Osteocyte (in vitro differentiated cells): ENCODE measurements at regions not wholly inside any gene's neighbourhood (a gene's known extent, or its start where the extent isn't known, plus 50 kb on each side); places are given as distances from the start of the nearest gene placed in this dataset.
"Not testable (repeated sequence)": the region's sequence is repeated elsewhere in the genome, so short reads cannot be mapped to it uniquely, and the experiment has no call there.

Experiments used
- DNase-seq: peaks from one replicate; pipeline ENCODE4 v3.0.0; 2021; ENCODE audit warnings: mixed read lengths; ENCODE audit not compliant: unreplicated experiment; ENCODE audit errors: extremely low spot score
- H3K27ac Mint-ChIP-seq: one replicate; pipeline ENCODE4 v1.8.0; 2021; ENCODE audit warnings: mild to moderate bottlenecking, mixed read lengths; ENCODE audit not compliant: unreplicated experiment
- H3K27me3 Mint-ChIP-seq: one replicate; pipeline ENCODE4 v1.8.0; 2021; ENCODE audit warnings: mixed read lengths; ENCODE audit not compliant: unreplicated experiment
- H3K36me3 Mint-ChIP-seq: one replicate; pipeline ENCODE4 v1.8.0; 2021; ENCODE audit warnings: mixed read lengths; ENCODE audit not compliant: unreplicated experiment
- H3K4me1 Mint-ChIP-seq: one replicate; pipeline ENCODE4 v1.8.0; 2021; ENCODE audit warnings: mixed read lengths; ENCODE audit not compliant: unreplicated experiment
- H3K4me3 Mint-ChIP-seq: one replicate; pipeline ENCODE4 v1.8.0; 2021; ENCODE audit warnings: mild to moderate bottlenecking, moderate library complexity, mixed read lengths; ENCODE audit not compliant: unreplicated experiment
- H3K9me3 Mint-ChIP-seq: one replicate; pipeline ENCODE4 v1.8.0; 2021; ENCODE audit warnings: mixed read lengths; ENCODE audit not compliant: unreplicated experiment

GRCh38 chr2:111278133-111278532 is 157.4 kb downstream of the BCL2L11 start:
- H3K9me3 Mint-ChIP-seq, H3K36me3 Mint-ChIP-seq, H3K4me3 Mint-ChIP-seq, H3K27ac Mint-ChIP-seq, H3K4me1 Mint-ChIP-seq, H3K27me3 Mint-ChIP-seq: not testable (repeated sequence)
- peak; percentile 8 for DNase-seq

GRCh38 chr2:111280709-111281286 is 160.1 kb downstream of the BCL2L11 start:
- not testable (repeated sequence) for H3K27me3 Mint-ChIP-seq, H3K4me3 Mint-ChIP-seq, H3K36me3 Mint-ChIP-seq, H3K27ac Mint-ChIP-seq, H3K9me3 Mint-ChIP-seq, H3K4me1 Mint-ChIP-seq
- peak; percentile 25 for DNase-seq

GRCh38 chr2:111282162-111282561 is 161.4 kb downstream of the BCL2L11 start:
- H3K36me3 Mint-ChIP-seq, H3K9me3 Mint-ChIP-seq, H3K27ac Mint-ChIP-seq, H3K4me1 Mint-ChIP-seq, H3K27me3 Mint-ChIP-seq, DNase-seq, H3K4me3 Mint-ChIP-seq: not testable (repeated sequence)

GRCh38 chr2:111287646-111288568 is 167.2 kb downstream of the BCL2L11 start:
- not testable (repeated sequence) for H3K4me3 Mint-ChIP-seq, H3K4me1 Mint-ChIP-seq, H3K36me3 Mint-ChIP-seq, H3K9me3 Mint-ChIP-seq, H3K27me3 Mint-ChIP-seq, H3K27ac Mint-ChIP-seq
- DNase-seq = peak; percentile 10

- H3K9me3 Mint-ChIP-seq = not testable (repeated sequence)
Observed at GRCh38 chr2:111290370-111290769, 169.7 kb downstream of the BCL2L11 start.

GRCh38 chr2:111291566-111291965 is 170.9 kb downstream of the BCL2L11 start:
- not testable (repeated sequence) for H3K9me3 Mint-ChIP-seq, H3K27me3 Mint-ChIP-seq, H3K27ac Mint-ChIP-seq, H3K4me3 Mint-ChIP-seq, H3K36me3 Mint-ChIP-seq
- DNase-seq = peak; percentile 48
- H3K4me1 Mint-ChIP-seq = peaks cover 11% of the 10 kb centered on the region

More at GRCh38 chr2:111290370-111290769, 169.7 kb downstream of the BCL2L11 start:
- DNase-seq = peak; percentile 54
- not testable (repeated sequence) for H3K27me3 Mint-ChIP-seq, H3K27ac Mint-ChIP-seq, H3K36me3 Mint-ChIP-seq, H3K4me3 Mint-ChIP-seq
- H3K4me1 Mint-ChIP-seq = peaks cover 11% of the 10 kb centered on the region

GRCh38 chr2:111292232-111292968 is 171.7 kb downstream of the BCL2L11 start:
- not testable (repeated sequence) for H3K36me3 Mint-ChIP-seq, H3K9me3 Mint-ChIP-seq, H3K27me3 Mint-ChIP-seq, H3K27ac Mint-ChIP-seq, DNase-seq, H3K4me3 Mint-ChIP-seq
- peaks cover 11% of the 10 kb centered on the region for H3K4me1 Mint-ChIP-seq

GRCh38 chr2:111294699-111295098 is 174.0 kb downstream of the BCL2L11 start:
- H3K9me3 Mint-ChIP-seq, H3K27ac Mint-ChIP-seq, H3K36me3 Mint-ChIP-seq, H3K27me3 Mint-ChIP-seq, H3K4me3 Mint-ChIP-seq, DNase-seq: not testable (repeated sequence)
- H3K4me1 Mint-ChIP-seq = peaks cover 11% of the 10 kb centered on the region

GRCh38 chr2:111296122-111296804 is 175.5 kb downstream of the BCL2L11 start:
- H3K27ac Mint-ChIP-seq, H3K4me3 Mint-ChIP-seq, H3K27me3 Mint-ChIP-seq, H3K36me3 Mint-ChIP-seq, H3K9me3 Mint-ChIP-seq, DNase-seq: not testable (repeated sequence)
- peaks cover 12% of the 10 kb centered on the region for H3K4me1 Mint-ChIP-seq

- H3K4me1 Mint-ChIP-seq = peaks cover 12% of the 10 kb centered on the region
- not testable (repeated sequence) for H3K27ac Mint-ChIP-seq, H3K36me3 Mint-ChIP-seq, DNase-seq, H3K4me3 Mint-ChIP-seq, H3K27me3 Mint-ChIP-seq, H3K9me3 Mint-ChIP-seq
Observed at GRCh38 chr2:111297128-111297527, 176.4 kb downstream of the BCL2L11 start.

- H3K27ac Mint-ChIP-seq, H3K36me3 Mint-ChIP-seq, DNase-seq, H3K4me3 Mint-ChIP-seq, H3K4me1 Mint-ChIP-seq, H3K9me3 Mint-ChIP-seq, H3K27me3 Mint-ChIP-seq: not testable (repeated sequence)
Observed at GRCh38 chr2:111298927-111299326, 178.2 kb downstream of the BCL2L11 start.
